GM12872 (cell line): ENCODE measurements at regions not wholly inside any gene's neighbourhood (a gene's known extent, or its start where the extent isn't known, plus 50 kb on each side); places are given as distances from the start of the nearest gene placed in this dataset.

Experiments
- CTCF ChIP-seq: IDR thresholded peaks from 3 replicates; pipeline ENCODE4 v1.5.1; 2011; ENCODE audit warnings: low read depth, mild to moderate bottlenecking, low read length, moderate library complexity; ENCODE audit not compliant: insufficient read depth

- TF ChIP-seq CTCF, result no peak
Measured at GRCh38 chr3:191882289-191882688, 421.3 kb downstream of the PYDC2 start.

- no peak for TF ChIP-seq CTCF
Measured at GRCh38 chr3:191884132-191884531, 423.2 kb downstream of the PYDC2 start.

- no peak for TF ChIP-seq CTCF
Measured at GRCh38 chr3:191889106-191889505, 428.1 kb downstream of the PYDC2 start.

- no peak for TF ChIP-seq CTCF
Measured at GRCh38 chr3:191889756-191890155, 428.8 kb downstream of the PYDC2 start.

GRCh38 chr3:191894406-191894805, 433.4 kb downstream of the PYDC2 start:
- no peak for TF ChIP-seq CTCF

GRCh38 chr3:191901741-191902140, 440.8 kb downstream of the PYDC2 start:
- TF ChIP-seq CTCF, result no peak

- TF ChIP-seq CTCF, result no peak
Measured at GRCh38 chr3:191912616-191913204, 451.7 kb downstream of the PYDC2 start.
